ENCODE measurements at regions not wholly inside any gene's neighbourhood (a gene's known extent, or its start where the extent isn't known, plus 50 kb on each side); places are given as distances from the start of the nearest gene placed in this dataset.

GRCh38 chr15:60118626-60119025, 114.5 kb downstream of the FOXB1 start:
- Histone ChIP-seq H3K9ac (ENCODE audit: low read length) (no peak overlapping the region), H3K27me3 (ENCODE audit: insufficient read depth, low read length) (peaks cover 49% of the 10 kb centered on the region), H3K79me2 (ENCODE audit: insufficient read depth, low read length) (no peaks in the 10 kb centered on the region), H3K27ac (ENCODE audit: low read depth, low read length) (no peak overlapping the region), H3K9me2 (ENCODE audit: insufficient read depth) (no peaks in the 10 kb centered on the region), H3K4me2 (ENCODE audit: low read length) (no peak overlapping the region), H3K4me1 (ENCODE audit: control insufficient read depth in 1 of 2, insufficient read depth in 2 of 2, low read length in 2 of 2) (no peaks in the 10 kb centered on the region), H3K36me3 (ENCODE audit: control insufficient read depth in 1 of 2, insufficient read depth in 2 of 2, low read length in 2 of 2) (no peaks in the 10 kb centered on the region), H3K9me3 (ENCODE audit: control insufficient read depth in 1 of 2, insufficient read depth in 1 of 2, low read depth in 1 of 2, low read length in 2 of 2) (no peaks in the 10 kb centered on the region), H2AFZ (ENCODE audit: low read depth, low read length, poor library complexity, severe bottlenecking) (no peak overlapping the region), H4K20me1 (ENCODE audit: insufficient read depth) (no peaks in the 10 kb centered on the region), H3K4me3 (replicated peaks in 1 of 2; ENCODE audit: low read depth in 1 of 2, low read length in 2 of 2) (no peak overlapping the region)
- TF ChIP-seq ZBTB33 (IDR thresholded peaks at IDR 0.05; ENCODE audit: extremely low read depth, insufficient replicate concordance, low read length) (no peak), SIN3A (IDR thresholded peaks at IDR 0.05; ENCODE audit: low read depth) (no peak), TCF7L2 (IDR thresholded peaks at IDR 0.05; ENCODE audit: borderline replicate concordance, extremely low read depth, insufficient read depth, insufficient read length) (no peak), ZFX (IDR thresholded peaks at IDR 0.05) (no peak), CEBPB (IDR thresholded peaks at IDR 0.05; ENCODE audit: low read depth) (no peak), YY1 (IDR thresholded peaks at IDR 0.05; ENCODE audit: extremely low read depth, insufficient replicate concordance, low read depth, low read length) (no peak), ELF1 (IDR thresholded peaks at IDR 0.05; ENCODE audit: borderline replicate concordance, low read depth) (no peak)
- TF ChIP-seq, protein P1, sequence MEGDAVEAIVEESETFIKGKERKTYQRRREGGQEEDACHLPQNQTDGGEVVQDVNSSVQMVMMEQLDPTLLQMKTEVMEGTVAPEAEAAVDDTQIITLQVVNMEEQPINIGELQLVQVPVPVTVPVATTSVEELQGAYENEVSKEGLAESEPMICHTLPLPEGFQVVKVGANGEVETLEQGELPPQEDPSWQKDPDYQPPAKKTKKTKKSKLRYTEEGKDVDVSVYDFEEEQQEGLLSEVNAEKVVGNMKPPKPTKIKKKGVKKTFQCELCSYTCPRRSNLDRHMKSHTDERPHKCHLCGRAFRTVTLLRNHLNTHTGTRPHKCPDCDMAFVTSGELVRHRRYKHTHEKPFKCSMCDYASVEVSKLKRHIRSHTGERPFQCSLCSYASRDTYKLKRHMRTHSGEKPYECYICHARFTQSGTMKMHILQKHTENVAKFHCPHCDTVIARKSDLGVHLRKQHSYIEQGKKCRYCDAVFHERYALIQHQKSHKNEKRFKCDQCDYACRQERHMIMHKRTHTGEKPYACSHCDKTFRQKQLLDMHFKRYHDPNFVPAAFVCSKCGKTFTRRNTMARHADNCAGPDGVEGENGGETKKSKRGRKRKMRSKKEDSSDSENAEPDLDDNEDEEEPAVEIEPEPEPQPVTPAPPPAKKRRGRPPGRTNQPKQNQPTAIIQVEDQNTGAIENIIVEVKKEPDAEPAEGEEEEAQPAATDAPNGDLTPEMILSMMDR (IDR thresholded peaks at IDR 0.05 in 2 of 3, conservative IDR thresholded peaks at IDR 0.05 in 1 of 3; ENCODE audit: borderline replicate concordance in 1 of 3, insufficient read depth in 1 of 3, low read depth in 2 of 3, low read length in 2 of 3), result no peak
- no peak for DNase-seq (ENCODE audit: low read depth, low spot score)
- RAD21 ChIA-PET (ENCODE audit: low non-redundant PET in 1 of 2, low total read pairs in 2 of 2, uncharacterized antibody in 2 of 2, unreplicated experiment in 2 of 2), result no interaction called here
- no peak for ATAC-seq
- intact Hi-C loops (cut with micrococcal nuclease), result no loop called here
- CTCF ChIA-PET, result no interaction called here
- POLR2A ChIA-PET, result no interaction called here
- BruUV-seq (replicated peaks), result no TSS peak

Data from HCT116 (cell line).